ENCODE measurements at regions not wholly inside any gene's neighbourhood (a gene's known extent, or its start where the extent isn't known, plus 50 kb on each side); places are given as distances from the start of the nearest gene placed in this dataset.

DNA sequence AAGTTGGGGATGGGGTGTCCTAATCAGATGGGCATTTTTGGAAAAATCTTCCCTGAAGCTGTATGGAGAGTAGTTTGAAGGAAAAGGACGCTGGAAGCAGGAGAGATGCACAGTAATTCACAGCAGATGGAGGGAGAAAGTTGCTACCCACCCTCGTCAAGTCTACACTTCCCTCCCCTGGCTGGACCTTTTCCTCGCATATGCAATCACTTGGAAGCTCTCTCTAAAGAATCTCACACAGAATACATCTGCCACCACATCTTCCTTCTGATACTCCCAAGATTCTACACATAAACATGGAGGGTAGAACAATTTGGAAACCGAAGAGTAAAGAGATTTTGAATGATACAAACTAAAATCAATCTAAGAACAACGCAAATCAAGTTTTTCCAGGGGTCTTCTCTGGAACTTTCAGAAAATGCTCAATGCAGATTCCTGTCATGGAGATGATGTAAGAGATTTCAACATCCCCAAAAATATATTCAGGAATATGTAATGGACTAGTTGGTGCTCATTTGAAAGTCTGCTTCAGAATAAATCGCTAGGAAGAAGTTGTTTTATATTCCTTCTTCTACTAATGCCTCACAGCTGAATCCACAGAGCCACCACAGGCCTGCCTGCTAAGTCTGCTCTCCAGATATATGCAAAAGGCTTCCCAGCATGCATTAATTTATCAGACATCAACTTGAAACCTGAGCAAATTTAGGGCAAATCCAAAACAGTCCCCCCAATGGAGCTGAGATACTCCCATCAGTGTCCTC is 291.5 kb downstream of the LRATD1 start:
- FAIRE-seq, result no peak

DNA sequence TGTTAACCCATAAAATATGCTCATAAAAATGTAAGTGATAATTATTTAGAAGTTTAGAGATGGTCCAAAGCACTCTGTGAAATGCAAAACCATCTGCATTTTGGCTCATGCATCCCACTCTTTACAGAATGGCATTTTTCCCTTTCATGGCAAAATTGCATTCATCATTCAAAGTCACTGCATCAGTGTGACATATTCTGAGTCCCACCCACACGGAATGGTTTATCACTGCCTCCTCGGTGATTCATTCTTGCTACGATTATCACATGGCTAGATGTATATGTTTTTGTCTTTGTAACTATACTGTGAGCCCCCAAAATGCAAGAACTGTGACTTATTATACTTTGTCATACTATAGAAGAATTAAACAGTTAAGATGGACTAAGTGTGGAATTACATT is 293.0 kb downstream of the LRATD1 start:
- no peak for FAIRE-seq

DNA sequence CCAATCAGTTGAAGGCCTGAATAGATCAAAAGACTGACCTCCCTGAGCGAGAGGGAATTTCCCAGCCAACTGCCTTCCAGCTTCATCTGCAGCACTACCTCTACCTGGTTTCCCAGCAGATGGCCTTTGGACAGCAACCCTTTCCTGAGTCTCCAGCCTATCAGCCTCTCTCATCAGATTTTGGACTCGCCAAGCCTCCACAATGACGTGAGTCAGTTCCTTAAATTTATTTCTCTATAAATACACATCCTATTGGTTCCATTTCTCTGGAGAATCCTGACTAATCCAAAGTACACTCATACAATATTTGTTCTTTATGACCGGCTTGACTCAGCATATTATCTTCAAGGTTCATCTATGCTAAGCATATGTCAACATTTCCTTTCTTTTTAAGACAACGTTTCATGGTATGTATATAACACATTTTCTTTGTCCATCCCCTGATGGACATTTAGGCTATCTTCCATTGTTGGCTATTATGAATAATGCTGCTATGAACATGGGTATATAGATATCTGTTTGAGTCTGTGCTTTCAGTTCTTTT is 294.6 kb downstream of the LRATD1 start:
- no peak for FAIRE-seq

DNA sequence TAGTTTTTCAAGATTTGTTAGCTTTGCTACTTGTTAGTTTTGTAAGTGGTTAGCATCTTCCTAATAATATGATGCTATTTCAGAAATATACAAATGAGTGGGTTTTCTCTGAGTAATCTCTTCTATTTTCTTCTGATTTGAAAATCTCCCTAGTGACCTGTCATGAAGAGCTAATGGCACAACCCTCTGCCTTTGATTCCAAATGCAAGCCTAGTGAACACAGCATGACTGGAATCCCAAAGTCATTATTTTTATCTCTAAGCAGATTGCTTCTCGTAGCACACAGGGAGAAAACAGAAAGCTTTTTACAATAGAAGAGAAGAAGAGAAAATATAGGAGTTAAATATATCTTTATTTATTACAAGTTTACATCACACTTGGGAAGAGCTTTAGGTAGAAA is 295.5 kb downstream of the LRATD1 start:
- no peak for FAIRE-seq

DNA sequence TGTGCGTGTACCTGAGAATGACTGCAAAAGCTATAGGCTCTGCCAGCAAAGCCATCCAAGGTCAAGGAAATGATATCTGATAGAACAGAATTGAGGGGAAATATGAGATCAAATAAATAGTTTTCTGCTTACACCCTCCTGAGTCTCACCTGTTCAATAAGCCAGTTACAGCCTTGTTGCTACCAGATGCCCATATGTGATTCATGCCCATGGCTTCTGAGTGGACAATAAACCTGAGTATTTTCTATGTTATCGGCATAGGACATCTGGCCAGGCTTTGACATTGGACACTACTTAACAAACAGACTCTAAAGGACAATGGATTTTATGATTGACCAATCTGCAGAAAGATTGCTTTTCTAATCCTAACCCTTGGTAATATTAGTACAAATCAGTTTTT is 297.9 kb downstream of the LRATD1 start:
- no peak for FAIRE-seq

DNA sequence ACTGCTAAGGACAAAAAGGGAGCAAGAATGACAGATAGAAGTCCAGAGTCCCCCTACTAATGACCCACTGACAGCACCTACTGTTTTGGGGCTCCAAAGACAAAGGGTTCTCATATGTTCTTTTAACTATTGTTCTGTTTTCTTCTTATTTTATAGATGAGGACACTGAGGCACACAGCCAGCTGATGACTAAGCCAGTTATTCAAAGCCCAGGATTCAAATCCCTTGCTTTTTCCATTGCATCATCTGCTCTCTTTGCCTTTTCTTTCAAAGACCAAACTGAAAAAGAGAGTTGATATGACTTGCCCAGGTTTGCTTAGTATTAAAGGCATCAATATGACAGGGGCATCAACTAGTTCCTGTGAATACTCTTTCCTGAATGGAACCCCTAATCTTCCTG is 299.8 kb downstream of the LRATD1 start:
- FAIRE-seq, result no peak

DNA sequence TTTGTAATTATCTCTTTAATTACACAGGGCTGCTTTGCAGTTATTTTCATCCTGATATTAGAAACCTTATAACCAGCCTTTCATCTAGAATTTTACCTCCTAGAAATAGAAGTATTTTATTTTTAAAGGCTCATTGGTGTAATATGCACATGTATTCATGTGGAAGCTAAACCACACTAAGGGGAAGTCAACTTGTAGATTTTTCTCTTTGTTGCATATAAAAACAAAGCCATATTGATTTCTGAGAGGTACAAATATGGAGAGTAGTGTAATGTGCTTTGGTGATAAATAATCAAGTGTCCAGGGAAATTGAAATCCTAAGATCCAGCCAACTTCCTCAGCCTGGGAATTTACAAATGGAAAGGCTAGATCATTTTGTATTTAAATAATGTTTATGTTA is 301.2 kb downstream of the LRATD1 start:
- no peak for FAIRE-seq

DNA sequence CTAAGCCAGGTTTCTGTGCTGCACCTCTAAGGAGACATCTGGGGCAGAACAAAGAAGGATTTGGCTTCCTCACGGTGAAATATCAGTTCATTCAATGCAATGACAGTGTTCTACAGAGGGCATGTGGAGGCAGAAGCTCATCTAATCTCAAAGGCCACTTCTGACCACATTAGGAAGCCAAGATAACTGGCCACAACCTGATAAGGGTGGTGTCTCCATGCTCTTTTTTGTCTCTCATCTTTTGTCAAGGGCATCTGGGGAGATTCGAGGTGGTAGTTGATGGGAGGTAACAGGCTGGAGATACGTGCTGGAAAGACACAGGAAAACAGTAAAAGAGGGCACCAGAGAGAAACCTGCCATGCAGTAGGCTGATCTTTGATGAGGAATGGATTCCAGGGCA is 303.9 kb downstream of the LRATD1 start:
- FAIRE-seq, result no peak

DNA sequence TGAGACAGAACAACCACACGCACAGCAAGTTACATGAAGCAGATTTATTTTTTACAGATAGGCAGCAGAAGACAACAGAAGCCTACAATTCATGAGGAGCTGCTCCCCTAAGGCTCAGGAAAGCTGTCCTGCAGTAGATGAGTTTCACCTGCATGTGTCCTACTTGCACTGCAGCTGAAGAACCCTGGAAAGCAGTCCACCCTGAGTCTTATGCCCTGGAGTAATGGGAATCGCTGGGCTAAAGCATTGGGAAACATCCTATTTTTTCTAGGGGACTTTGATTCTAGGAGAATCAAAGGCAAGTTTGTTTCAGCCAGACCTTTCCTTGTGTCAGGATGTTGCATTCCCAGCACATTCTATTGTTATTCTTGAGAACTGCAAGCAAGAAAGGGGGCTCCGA is 304.8 kb downstream of the LRATD1 start:
- no peak for FAIRE-seq

DNA sequence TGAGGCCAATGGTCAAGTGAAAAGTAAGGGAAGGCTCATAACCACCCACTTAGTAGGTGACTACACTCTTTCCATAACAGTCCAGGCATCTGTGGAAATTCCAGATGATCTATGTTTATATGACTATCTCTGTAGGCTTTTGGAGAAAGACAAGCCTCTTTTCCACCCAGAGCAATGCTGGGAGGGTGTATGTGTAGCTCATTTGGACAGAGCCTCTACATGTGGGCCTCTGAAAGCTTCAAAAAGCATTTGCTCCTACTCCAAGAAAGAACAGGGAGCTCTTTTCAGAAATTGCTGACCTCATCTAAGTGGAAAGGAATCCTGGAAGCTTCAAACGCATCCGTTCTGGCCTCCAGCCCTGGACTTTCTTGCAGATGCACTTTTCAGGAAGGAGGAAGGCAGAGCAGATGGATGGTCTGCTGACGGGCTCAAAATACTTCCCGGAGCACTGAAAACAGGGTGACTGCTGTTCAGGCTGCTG is 308.7 kb downstream of the LRATD1 start:
- FAIRE-seq, result no peak

DNA sequence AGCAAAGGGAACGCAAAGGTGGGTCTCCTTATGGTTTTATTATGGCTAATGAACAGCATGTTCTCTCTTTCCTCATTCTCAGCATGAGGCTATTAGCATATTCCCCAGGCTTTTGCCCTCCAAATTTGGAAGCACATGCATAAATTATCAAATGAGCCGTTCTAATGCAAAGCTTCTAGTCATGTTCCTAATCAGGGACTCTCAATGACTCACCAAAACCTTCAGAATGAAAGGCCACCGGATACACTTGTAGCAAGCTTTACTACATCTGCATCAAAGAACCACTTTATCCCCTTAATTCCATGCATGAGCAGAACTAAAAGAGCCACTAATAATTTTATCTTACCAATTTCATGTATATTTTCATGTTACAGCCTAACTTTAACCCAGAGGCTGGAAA is 310.5 kb downstream of the LRATD1 start:
- FAIRE-seq, result no peak

DNA sequence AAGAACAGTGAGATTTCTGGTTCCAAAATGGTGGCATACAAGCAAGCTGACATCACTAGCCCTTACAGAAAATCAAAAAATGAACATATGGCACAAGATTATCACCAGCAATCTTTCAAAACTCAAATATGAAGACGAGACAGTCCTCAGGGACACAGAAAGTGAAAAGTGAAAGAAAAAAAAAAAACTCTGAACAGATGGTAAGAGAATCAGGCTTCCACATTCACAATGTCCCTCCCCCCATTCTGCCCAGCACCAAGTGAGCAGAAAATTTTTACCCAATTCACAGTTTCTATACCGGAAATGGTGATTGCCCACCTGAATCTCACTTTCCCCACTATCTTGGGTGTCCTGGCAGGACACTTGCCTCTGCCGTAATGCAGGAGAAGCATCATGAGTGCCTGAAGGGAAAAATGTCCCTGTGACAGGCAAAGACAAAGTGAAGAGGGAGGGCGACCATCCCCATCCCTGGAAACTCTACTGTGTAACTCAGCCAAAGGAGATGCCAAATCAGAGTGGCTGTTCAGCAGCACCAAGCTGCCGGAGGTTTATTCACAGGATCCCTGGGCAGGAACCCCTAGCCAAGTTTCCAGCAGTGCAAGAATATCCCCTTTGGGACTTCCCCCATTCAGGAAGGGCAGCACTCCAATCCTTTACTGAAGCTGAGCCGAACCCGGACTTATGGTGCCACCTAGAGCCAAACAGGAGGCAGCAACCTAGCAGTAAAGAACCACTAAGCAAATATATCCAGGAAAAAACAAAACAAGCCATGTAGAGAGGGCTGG is 312.2 kb downstream of the LRATD1 start:
- no peak for FAIRE-seq

DNA sequence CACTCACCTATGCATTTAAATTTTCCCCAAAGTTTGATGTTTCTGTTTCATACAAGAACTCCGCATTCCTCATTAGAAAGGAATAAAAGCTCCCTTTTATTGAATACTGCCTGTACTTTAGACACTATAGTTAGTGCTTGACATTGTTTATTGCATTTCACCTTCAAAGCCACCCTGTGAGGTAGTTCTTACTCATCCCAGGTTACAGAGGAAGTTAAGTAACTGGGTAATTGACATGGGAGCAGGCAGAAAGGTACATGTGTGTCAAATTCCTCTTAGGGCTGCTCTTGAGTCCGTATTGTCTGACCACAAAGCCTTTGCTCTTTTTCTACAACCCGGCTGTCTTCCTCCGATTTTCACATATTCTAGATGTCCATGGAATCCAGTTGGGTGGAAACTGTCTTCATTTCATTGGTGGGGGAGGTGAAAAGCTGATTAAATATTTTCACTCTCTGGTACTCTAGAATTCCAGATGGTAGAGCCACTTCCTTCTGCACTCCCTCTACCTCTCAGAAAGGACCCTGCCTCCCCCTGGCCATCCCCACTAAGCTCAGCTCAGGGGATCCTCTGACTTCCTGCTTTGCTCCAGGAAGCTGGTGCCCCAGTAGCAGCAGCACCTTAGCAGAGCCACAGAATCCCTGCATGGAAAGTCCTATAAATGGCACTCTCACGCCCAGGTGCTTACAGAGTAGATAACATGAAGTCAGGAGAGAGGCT is 319.2 kb downstream of the LRATD1 start:
- FAIRE-seq, result no peak

DNA sequence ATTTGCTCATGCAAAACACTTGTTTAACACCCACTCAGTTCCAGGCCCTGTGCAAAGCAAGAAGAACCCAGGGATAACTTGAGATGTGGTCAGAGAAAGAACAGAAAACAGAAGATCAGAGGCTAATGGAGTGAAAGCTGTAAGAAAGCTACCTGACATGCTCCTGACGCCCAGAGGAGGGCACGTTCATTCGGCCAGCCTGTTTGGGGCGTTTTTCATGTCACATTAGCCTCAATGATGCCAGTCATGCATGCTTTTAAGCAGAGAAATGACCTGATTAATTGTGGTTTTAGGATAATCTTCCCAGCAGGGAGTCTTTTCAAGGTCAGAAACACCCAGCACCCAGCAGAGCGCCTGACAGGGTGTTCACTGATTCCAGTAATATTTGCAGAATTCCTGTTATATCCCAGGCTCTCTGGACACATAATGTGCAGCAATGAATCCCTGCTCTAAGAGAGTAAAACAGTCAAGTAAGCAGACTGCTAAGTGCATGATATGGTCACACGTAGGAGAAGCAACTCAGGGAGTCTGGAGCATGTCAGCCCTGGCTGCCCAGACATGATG is 320.0 kb downstream of the LRATD1 start:
- no peak for FAIRE-seq

DNA sequence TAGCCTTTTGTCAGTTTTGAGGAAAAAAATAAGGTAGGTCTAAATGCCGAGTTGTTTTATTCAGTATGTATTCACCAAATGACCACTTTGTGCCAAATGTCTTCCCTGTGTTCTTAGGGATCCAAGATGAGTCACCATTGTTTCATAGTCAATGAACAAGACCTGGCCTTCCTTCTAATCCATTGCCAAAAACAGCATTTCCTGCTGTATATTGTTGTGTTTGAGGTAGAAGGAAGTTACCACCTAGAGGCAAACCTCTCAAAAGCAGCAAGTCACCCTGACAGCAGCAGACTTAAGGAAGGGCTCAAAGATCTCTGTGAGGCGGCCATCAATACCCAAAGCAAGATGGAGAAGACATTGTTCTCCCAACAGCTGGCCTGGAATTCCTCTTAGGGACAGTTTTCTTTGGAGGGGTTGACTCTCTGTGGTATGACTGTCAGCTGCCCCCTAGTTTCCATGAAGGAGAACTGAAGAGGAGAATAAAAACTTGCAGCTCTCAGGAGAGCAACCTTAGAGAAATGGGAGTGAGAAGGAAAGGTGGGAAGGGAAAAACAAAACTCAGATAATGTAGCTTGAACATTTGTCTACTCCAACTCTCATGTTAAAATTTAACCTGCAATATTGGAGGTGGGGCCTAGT is 328.3 kb downstream of the LRATD1 start:
- no peak for FAIRE-seq

DNA sequence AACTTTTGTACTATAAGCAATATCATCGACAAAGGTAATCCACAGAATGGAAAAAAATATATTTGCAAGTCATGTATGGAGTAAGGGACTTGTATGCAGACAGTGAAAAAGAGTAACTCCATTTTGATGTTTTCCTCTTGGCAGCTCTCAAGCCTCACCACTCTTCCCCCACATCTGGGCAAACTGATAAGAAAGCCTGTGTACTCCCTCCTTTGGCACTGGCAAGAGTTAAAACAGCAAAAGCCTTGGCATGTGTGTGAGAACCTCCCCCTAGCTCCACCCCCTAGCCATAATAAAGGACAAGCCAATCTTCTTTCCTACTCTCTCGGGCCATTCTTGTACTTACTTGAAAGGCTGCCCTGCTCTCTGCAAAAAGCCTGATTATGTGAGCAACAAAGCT is 335.2 kb downstream of the LRATD1 start:
- FAIRE-seq, result no peak

DNA sequence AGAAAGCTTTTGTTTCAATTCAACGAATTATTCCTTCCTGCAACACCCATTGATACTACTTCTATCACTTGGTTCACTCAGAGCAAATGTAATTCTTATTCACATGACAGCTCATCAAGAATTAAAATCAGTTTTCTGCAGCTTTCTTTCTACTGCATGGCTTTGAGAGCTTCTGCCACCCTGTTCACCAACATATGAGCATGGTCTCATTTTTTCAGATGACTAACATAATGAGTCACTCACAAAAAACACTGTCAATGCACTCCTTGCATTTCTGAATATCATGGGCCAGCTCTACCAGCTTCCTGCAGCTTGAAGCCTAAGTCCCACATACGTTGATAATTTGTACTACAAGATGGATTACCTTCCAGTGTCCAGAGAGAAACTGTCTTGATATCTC is 342.9 kb downstream of the LRATD1 start:
- no peak for FAIRE-seq

DNA sequence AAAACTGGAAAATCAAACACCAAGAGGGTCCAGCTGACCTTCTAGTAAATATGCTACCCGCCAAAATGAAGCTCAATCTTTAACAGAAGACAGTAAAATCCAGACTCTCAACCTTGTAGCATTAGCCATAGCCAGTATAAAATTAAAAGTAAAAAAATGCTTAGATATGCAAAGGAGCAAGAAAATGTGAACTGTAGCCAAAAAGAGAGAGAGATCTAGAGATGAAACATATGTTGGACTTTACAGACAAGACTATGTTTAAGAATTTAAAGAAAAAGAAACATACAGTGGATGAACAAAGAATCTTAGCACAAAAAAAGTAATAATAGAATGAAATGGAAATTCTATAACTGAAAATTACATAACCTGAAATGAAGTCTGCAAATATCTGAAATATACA is 344.5 kb downstream of the LRATD1 start:
- no peak for FAIRE-seq

DNA sequence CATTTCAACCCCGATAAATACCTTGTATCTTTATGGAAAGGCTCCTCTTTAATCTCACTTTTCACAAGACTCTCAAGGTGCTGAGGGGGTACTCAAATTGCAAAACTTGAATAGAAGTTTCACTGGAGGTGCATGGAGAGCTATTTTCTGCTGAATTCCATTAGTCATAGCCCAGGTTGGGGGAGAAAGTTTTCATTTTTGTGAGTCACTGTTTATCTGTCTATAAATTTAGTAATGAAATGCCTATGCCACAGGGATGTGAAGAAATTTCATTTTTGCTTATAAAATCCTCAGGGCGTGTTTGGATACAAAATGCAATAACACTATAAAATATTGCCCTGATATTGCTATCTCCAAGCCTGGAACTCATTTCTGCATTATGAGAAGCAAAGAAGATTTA is 346.3 kb downstream of the LRATD1 start:
- no peak for FAIRE-seq

DNA sequence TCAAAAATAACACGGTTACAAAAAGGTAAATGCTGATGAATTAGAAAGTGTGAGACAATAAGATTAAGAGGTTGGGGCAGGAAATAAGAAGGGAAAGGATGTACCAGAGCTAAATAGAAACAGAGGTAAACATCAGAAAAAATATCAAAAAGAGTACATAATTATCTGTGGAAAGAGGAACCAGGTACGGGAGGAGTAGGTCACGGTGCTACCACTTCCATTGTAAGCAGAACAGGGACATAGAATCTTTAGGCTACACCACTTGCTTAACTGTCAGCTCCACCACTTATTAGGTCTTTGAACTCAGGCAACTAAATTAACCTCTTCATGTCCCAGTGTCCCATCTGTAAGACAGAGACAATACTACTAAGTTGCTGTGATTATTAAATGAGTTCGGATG is 350.3 kb downstream of the LRATD1 start:
- FAIRE-seq, result no peak

DNA sequence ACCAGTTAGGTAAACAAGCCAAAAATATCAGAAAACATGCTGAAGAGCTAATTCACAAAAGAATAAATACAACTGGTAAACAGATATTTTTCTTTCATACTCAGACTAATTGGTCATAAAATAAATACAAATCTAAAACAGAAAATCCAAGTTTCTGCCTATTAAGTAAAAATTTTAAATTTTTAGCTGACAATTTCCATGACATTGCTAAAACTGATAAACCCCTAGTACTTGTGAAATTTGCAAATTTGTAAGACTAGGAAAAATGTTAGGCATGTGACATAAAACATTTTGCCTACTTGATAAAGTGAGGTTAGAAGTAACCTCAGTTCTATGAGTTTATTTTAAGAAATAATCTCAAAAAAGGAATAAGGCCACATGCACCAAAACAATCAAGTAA is 356.1 kb downstream of the LRATD1 start:
- no peak for FAIRE-seq

DNA sequence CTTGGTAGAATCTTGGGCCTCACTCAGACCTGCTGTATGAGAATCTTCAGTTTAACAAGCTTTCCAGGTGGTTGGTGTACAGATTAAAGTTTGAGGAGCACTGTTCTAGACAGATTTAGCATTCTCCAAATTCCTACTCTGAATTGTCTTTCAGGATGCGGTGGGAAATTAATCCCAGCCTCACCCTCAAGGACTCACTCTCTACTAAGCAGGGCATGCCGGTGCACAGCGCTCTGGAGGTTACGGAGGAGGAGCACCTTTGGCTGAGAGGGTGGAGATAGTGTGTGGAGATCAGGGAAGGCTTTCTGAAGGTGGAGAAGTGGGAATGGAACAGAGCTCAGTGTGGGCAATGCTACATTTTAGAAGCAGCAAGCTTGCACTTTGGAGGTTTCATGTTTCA is 359.2 kb downstream of the LRATD1 start:
- no peak for FAIRE-seq

DNA sequence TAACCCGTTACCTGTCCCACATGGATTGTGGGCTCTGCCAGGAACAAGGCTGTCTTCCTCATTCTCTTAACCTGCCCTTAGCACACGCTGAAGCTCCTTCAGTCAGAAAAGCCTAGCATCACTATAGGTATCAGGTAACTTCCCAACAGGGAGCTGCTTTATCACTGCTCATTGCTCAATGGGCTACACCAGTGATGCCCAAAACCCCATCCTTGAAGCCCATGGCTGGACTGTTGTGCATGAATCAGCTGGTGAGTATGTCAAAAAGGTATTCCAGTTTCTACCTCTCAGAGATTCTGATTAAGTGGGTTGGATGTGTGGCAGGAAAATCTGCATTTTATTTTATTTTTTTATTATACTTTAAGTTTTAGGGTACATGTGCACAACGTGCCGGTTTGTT is 362.2 kb downstream of the LRATD1 start:
- no peak for FAIRE-seq
